HT1080 (cell line): ENCODE measurements at regions not wholly inside any gene's neighbourhood (a gene's known extent, or its start where the extent isn't known, plus 50 kb on each side); places are given as distances from the start of the nearest gene placed in this dataset.
A peak's percentile ranks its signal among the peaks of the same experiment; 100 is the strongest.
"Not testable (repeated sequence)": the region's sequence is repeated elsewhere in the genome, so short reads cannot be mapped to it uniquely, and the experiment has no call there.

ENCODE experiments used
- DNase-seq: peaks from one replicate; pipeline ENCODE4 v3.0.0-alpha.2; 2015; ENCODE audit warnings: low read depth

DNA sequence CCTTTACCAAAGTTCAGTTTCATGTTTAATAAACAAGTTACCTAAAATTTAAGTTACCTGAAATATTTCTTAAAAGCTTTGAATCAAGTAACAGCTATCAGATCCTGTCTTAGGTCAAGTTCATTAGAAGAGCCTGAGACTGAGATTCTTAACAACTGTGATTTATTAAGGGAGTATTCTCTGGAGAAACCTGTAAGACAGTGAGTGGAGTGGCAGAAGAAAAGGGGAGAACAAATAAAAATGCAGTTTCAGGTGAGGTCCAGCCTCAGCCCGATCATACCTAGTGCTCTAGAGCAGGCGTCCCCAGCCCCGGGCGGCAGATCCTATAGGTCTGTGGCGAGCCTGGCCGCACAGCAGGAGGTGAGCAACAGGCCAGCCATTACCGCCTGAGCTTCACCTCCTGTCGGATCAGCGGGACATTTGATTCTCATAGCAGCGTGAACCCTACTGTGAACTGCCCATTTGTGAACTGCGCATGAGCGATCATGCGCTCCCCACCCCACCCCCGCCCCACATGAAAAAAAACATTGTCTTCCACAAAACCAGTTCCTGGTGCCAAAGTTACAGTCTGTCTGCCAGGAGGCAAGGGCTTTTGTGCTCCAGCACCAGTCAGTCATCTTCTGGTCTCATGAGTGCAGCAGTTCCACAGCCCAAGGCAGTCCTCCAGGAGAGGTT, 59.2 kb upstream of the ADGRB3 start:
- DNase-seq: peak; percentile 2

DNA sequence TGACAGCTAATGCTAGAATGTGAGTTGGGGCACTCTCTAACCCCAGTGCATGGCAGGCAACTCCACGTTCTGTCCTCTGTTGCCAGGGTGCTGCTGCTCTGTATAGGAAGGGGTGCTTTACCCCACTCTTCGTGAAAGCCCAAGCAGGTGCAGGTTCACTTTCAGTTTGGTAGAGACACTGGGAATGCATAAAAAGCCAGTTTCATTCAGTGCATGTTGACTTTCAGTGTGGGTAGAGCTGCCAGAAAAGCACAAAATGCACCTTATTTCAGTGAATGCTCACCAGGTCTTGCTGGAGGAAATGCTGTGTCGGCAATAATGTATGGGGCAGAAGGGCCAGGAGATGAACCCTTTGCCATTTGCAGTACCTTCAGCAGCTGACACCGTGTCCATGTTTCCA, 62.1 kb upstream of the ADGRB3 start:
- no peak for DNase-seq

DNA sequence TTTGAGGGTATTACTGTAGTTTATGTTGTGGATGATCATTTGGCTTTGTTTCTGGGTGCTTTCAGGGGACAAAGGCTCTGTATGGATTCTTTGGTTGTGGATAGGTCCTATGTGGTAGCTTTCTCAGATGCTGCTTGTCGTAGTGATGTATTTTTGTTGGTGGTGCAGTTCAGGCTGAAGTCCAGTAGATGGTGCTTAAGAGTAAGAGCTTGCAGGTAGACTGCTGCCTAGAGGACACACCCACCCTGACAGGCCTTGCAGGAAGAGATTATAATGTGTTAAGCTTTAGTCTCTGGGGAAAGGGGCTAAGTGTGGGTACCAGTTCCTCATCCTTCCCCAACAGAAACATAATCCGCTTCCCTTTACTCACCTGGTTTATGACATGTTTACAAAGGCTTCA, 62.6 kb upstream of the ADGRB3 start:
- peak; percentile 55 for DNase-seq

DNA sequence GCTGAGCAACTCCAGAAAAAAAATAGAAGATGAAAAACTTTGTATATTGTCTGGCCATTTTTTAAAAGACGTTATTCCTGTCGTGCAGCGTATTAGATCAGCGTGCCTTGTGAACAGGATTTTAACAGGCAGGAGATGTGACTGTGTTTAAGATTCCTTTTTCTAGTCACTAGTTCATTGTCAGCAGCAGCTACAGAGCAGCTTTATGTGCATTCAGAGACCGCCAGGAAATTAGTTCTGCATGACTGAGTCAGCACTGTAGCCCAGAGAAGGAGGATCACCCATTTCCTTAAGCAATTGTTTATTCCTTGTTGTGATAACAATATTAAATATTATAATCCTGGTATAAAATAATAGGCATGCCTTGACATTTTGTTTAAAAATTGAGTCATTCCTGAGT, 75.4 kb upstream of the ADGRB3 start:
- peak; percentile 57 for DNase-seq

DNA sequence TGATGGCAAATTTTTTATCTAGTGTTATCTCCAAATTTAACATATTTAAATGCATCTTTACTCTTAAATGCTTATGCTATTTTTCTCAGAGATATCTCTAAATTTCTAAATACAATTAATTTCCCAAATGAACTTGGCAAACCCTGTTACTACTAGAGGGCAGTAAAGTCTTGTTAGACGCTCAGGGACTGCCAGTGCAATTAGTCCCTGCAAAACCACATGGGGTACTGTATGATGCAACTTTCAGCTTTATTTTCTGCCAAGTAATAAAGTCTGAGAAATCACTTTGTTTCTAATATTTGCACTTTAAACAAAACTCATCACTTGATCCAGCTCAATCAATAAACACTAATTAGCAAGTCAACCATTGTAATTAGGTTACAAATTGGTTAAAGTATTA, 76.0 kb upstream of the ADGRB3 start:
- DNase-seq: no peak

DNA sequence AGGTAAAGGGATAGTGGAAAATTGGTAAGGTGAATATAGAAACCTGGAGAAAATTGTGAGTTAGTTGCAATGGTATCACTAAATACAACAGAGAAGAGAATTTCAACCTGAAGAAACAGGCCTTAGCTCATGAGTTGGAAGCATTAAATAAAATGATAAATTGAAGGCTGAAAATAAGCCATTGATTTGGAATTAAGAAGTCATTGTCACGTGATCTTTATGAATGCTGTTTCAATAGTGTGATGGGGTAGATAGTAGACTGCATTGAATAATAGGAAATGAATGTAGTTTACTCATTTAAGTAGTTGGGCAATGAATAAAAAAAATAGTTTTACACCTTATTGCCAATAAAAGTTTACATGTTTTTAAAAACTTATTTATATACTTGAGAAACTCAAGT, 88.5 kb upstream of the ADGRB3 start:
- no peak for DNase-seq

DNA sequence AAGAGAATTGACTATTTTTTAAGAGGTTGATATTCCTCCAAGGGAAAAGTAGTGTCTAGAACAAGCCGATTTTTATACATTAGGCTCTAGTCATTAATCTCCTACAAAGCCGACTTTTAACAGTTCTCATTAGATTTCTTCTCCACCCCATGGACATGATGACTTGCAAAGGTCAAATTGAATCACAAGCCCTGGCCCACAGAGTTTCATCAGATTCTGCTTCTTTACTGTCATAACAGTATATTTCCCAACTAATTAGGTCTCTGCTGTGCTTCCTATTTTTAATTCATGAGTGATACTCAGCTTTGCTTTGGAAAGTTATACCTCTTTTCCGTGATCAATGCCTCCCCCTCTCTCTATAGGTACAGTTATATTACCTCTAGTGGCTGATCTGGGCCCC, 90.6 kb upstream of the ADGRB3 start:
- no peak for DNase-seq

DNA sequence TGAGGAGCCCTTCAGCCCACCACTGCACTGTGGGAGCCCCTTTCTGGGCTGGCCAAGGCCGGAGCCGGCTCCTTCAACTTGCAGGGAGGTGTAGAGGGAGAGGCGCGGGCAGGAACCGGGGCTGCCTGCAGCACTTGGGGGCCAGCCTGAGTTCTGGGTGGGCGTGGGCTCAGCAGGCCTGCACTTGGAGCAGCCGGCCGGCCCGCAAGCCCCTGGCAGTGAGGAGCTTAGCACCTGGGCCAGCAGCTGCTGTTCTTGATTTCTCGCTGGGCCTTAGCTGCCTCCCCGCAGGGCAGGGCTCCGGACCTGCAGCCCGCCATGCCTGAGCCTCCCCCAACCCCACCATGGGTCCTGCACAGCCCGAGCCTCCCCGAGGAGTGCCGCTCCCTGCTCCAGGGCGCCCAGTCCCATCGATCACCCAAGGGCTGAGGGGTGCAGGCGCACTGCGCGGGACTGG, 101.7 kb upstream of the ADGRB3 start:
- DNase-seq: no peak

DNA sequence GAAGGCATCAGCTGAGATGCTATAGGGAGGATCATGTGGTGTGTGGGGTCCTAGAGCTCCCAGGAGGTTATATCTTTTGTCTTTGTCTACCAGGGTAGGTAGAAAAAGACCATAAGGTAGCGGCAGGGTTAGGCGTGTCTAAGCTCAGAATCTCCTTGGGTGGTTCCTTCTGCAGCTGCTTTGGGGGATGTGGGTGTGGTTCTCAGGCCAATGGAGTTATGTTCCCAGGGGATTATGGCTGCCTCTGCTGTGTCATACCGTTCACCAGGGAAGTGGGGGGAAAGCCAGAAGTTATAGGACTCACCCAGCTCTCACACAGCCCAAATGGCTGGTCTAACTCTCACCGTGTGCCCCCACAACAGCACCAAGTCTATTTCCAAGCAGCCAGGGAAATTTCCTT, 107.4 kb upstream of the ADGRB3 start:
- DNase-seq: no peak

DNA sequence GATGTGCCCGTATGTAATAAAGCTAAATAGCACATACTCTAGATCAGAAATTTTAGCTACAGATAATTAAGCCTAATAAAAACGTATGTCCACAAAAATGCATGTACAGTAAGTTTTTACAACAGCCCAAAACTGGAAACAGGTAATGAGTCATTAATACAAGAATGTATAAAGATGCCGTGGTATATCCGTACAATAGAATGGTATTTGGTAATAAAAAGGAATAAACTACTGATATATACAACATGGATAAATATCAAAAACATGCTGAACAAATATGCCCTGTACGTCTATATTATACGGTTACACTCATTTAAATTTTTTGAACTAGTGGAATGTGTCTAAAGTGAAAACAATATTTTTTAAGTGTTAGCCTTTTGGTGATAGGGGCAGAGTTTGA, 128.2 kb upstream of the ADGRB3 start:
- DNase-seq: peak; percentile 2

DNA sequence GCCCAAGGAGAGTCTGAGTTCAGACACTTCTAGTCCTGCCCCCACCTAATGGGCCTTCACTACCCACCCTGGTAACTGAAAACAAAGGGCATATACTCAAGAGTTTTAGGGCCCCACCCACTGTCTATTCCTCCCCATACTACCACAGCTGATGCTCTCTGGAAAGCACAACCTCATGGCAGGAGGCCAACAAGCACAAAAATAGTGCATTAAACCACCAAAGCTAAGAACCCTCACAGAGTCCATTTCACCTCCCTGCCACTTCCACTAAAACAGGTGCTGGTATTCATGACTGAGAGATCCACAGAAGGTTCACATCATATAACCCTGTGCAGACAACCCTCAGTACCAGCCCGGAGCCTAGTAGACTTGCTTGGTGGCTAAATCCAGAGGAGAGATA, 132.1 kb upstream of the ADGRB3 start:
- no peak for DNase-seq

DNA sequence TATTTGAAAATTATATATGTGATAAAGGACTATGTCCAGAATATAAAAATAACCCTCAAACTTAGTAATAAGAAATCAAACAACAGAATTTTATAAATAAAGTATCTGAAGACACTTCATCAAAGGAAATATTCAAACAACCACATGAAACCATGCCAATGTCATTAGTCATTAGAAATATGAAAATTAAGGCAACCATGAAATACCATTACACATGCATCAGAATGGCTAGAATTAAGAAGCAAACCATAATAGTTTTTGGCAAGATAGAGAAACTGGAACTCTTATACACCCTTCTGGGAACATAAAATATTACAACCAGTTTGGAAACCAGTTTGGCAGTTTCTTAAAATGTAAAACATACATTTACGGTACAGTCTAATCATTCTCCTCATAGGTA, 137.2 kb upstream of the ADGRB3 start:
- DNase-seq: peak; percentile 5

DNA sequence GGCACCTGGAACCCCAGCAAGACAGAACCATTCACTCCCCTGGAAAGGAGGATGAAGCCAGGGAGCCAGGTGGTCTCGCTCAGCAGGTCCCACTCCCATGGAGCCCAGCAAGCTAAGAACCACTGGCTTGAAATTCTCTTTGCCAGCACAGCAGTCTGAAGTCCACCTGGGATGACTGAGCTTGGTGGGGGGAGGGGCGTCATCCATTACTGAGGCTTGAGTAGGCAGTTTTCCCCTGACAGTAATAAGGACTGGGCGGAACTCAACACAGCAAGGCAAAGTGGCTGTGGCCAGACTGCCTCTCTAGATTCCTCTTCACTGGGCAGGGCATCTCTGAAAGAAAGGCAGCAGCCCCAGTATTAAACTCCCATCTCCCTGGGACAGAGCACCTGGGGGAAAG, 140.2 kb upstream of the ADGRB3 start:
- not testable (repeated sequence) for DNase-seq

DNA sequence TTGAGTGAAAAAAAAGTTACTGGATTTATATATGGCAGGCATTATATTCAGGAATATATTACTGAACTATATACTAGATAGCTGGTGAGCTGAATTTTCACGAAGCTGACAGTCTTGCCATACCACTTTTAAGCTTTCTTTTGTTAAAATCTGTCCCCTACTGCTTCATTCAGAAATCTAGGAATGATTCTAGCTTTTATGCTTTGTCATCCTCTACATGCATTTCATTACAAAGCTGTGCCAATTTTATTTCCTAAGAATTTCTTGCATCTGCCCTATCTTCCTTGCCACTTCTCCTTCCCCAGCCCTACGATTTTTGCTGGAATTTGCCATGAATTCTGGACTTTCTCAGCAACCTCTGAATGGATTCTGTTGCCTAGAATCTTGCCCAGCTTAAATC, 158.5 kb upstream of the ADGRB3 start:
- no peak for DNase-seq

DNA sequence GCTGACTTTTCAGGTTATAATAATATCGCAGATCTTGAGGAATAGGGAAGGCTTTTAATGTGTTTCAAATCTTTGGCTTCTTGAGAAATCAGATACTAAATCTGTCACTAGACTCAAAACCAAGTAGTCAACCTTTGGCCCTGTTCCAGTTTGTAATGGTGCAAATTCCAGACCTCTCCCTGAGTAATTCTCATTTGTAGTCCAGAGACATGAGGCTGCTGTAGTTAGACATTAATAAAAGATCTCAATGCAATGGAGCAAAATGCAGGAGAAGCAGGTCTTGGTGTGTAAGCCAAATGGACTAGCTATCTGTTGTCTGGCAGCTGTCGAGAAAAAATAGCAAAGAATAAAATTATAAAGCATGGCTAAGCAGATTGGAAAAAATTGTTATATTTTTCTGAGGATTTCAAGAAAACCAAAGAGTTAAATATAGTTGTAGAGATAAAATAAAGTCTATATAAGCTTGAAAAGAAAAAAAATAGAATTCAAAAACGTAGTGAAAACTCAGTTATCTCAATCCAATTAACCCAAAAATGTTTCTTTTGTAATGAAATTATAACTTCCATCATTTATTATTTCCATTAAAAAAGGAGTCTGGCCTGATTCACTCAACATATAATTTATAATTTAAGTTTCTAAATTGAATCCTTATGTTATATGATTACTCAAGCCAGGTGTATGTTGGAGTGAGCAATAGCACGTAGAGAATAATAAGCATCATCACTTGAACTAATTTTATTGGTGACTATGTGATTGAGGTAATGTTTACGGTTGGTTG, 161.5 kb upstream of the ADGRB3 start:
- no peak for DNase-seq

DNA sequence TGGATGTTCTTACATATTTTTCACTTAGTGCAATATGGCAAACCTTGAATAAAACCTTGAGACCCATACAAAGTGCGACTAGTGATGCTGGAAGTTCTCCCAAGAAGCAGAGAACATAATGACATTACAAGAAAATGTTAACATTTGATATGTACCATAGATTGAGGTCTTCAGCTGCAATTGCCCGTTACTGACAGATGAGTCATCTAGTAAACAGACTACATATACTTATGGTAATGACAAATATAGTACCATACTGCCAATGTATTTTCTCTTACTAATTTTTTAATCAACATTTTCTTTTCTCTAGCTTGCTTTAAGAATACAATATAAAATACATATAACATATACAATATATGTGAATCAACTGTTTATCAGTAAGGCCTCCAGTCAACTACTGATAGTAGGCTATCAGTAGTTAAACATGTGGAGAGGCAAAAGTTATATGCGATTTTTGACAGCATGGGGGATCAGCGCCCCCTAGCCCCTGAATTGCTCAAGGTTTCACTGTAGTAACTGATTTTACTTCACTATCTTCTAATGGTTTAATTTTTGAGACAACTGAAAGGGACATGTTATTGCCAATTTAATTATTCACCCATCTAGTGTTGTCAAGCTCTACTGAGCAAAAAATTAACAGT, 166.7 kb upstream of the ADGRB3 start:
- peak; percentile 3 for DNase-seq

DNA sequence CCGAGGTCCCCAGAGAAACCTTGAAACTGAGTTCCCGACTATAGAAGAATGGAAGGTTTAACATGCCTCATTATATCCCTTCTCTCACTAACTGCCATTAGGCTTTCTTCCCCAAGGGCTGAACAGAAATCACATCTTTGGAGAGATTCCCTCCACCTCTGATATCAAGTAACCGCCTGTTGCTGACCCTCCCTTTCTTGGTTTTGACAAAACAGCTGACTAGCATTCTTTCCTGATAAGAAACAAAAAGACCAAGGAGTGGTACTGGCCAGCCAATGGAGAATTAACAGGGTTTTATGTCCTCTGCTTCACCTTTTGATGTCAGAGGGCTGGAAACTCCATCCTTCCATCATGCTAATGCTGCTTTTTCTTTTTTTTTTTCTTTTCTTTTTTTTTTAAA, 176.6 kb upstream of the ADGRB3 start:
- DNase-seq: no peak

DNA sequence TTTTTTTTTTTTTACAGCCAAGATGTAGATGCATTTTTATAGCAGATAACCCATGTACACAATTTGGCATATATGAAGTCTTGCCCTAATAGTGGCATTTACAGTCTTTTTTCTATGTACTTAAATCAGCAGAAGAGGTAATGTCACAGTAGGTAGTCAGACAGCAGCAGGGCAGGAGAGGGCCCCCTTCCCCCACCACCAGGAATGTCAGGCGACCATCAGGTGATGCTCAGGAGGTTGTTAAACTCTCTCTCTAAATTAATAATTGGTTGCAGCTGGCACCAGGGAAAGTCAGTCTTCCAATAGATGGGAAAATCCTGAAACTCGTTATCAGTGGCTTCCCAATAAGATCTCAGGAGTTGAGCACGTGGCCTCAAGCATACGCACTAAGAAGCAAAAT, 188.0 kb upstream of the ADGRB3 start:
- no peak for DNase-seq

DNA sequence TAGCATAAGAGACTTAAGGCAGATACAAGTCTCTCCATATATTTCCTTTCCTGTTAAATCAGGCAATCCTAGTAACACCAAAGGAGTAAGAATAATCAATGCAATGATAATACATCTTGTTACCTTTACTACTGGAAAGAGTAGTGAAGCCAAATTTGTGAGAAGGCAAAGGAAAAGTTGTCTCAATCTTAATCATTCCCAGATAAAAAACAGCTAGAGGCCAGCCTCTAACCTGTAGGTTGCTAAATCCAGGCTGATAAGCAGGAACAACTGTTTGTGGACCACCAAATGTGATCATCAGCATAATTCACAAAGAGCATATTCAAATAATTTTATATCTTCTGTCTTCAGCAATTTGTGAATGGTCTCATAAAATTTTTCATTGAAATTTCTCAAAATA, 189.2 kb upstream of the ADGRB3 start:
- DNase-seq: no peak

DNA sequence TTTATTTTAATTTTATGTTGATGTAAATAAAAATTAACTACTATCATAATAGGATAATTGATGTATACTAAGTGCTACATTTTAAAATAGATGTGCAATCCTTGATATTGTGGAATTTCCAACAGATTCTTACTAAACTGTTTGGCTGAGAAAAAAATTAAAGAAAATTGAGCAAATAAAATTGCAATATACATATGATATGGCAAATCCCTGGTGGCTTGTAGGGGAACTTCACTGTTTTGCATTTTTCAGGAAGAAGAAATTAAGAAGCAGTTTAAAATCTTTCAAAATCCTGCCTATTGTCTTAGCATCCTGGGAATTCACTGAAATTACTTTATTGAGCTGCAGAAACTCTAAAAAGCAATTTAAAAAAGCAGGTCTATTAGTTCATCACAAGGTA, 191.4 kb upstream of the ADGRB3 start:
- DNase-seq: no peak

DNA sequence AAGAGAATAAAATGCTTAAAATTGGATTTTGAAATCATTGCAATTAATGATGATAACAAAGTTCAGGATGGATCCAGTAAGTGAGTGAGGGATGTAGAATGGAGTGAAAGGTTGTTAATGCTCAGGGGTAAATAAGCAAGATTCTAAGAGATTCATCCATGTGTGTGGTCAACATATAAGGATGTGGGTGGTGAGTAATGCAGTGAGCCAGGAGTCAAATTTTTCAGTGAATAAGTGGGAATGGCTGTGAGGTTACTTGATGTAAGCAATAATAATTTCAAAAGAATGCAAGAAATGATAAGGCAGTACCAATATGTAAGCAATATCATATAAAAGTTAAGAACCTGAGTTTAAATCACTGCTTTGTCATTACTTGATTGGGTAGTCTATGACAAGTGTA, 207.5 kb upstream of the ADGRB3 start:
- peak; percentile 87 for DNase-seq

DNA sequence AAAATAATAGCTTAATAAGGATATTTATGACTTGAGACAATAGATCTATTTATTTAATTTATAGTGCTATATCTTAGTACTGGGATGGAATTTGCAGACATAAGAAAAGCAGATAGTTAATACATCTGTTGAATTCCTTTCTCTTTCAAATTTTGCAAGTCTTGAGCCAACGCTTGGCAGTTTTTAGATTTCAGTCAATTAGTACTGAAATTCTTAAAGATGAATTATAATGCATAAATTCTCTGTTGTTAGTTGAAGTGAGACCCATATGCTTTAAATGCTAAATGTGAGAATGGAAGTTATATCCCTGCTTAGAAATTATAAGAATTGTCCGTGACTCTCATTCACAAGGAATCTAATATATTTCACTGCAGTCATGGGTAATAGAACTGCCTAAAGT, 225.1 kb upstream of the ADGRB3 start:
- no peak for DNase-seq

DNA sequence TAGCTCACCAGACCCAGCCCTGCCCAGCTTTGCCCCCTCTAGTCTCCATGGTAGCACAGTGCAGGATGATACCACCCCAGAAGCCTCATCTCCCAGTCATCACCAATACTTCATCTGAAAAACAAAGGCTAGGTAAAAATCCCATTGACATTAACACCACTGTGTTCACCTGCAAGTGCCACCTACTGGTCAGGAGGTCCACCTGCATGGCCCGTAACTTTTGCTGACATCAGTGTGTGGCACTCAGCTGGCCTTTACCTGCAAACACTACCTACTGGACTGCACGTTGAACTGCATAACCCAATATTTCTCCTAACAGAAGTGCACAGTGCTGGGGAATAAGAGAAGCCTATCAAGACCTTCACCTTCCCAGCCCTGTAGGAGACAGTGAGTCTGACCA, 234.7 kb upstream of the ADGRB3 start:
- no peak for DNase-seq
